ENCODE measurements at regions not wholly inside any gene's neighbourhood (a gene's known extent, or its start where the extent isn't known, plus 50 kb on each side); places are given as distances from the start of the nearest gene placed in this dataset.
A peak's percentile ranks its signal among the peaks of the same experiment; 100 is the strongest.

DNA sequence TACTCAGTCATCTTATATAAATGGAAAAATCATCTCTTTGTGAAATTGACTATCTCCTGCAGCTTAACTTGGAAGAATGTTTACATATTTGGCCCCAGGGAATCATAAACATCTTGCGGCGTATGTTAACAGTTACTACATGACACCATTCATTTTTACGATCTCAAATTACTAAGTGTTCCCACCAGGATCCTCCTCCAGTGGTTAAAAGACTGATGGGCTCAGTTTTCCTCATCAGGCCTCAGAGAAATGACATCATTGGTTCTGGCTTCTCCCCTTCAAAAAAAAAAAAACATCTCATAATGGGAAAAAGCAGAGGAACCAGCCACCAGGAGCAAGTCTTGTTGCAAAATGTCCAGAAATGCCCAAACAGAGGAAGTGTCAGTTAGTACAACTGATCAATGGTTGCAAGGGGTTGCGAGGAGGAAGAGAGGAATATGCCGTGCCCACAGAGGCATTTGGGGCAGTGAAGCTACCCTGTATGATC lies 70.5 kb upstream of the LIPC start:
- no peak for TF ChIP-seq POLR2A (IDR thresholded peaks at IDR 0.05; ENCODE audit: low read length)
- no peak for TF ChIP-seq HOXB5 (CRISPR knock-in tag; IDR thresholded peaks at IDR 0.05)
- TF ChIP-seq, protein P1, sequence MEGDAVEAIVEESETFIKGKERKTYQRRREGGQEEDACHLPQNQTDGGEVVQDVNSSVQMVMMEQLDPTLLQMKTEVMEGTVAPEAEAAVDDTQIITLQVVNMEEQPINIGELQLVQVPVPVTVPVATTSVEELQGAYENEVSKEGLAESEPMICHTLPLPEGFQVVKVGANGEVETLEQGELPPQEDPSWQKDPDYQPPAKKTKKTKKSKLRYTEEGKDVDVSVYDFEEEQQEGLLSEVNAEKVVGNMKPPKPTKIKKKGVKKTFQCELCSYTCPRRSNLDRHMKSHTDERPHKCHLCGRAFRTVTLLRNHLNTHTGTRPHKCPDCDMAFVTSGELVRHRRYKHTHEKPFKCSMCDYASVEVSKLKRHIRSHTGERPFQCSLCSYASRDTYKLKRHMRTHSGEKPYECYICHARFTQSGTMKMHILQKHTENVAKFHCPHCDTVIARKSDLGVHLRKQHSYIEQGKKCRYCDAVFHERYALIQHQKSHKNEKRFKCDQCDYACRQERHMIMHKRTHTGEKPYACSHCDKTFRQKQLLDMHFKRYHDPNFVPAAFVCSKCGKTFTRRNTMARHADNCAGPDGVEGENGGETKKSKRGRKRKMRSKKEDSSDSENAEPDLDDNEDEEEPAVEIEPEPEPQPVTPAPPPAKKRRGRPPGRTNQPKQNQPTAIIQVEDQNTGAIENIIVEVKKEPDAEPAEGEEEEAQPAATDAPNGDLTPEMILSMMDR (IDR thresholded peaks at IDR 0.05) = no peak
- TF ChIP-seq RCOR1 (IDR thresholded peaks at IDR 0.05; ENCODE audit: low read depth, low read length) = no peak
- peak in 1 of 2 experiments; percentile 51; a peak in 3 of 4 replicates for TF ChIP-seq CEBPB (IDR thresholded peaks at IDR 0.05)
- no peak for TF ChIP-seq MYC (IDR thresholded peaks at IDR 0.05; ENCODE audit: borderline replicate concordance, low read length)
- no peak for TF ChIP-seq KDM1A (IDR thresholded peaks at IDR 0.05; ENCODE audit: low read depth)
- no peak for TF ChIP-seq GATA3 (IDR thresholded peaks at IDR 0.05; ENCODE audit: borderline replicate concordance)
- TF ChIP-seq, protein P2, sequence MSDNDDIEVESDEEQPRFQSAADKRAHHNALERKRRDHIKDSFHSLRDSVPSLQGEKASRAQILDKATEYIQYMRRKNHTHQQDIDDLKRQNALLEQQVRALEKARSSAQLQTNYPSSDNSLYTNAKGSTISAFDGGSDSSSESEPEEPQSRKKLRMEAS (IDR thresholded peaks at IDR 0.05) = no peak
- no peak for TF ChIP-seq EP300 (IDR thresholded peaks at IDR 0.05)
- no peak for TF ChIP-seq CHD2 (IDR thresholded peaks at IDR 0.05; ENCODE audit: low read length, partially characterized antibody)
- TF ChIP-seq RARB (CRISPR knock-in tag; IDR thresholded peaks at IDR 0.05) = no peak
- TF ChIP-seq, protein P3, sequence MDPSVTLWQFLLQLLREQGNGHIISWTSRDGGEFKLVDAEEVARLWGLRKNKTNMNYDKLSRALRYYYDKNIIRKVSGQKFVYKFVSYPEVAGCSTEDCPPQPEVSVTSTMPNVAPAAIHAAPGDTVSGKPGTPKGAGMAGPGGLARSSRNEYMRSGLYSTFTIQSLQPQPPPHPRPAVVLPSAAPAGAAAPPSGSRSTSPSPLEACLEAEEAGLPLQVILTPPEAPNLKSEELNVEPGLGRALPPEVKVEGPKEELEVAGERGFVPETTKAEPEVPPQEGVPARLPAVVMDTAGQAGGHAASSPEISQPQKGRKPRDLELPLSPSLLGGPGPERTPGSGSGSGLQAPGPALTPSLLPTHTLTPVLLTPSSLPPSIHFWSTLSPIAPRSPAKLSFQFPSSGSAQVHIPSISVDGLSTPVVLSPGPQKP (IDR thresholded peaks at IDR 0.05; ENCODE audit: low read depth, low read length) = no peak
